H1 (cell line): ENCODE measurements at regions not wholly inside any gene's neighbourhood (a gene's known extent, or its start where the extent isn't known, plus 50 kb on each side); places are given as distances from the start of the nearest gene placed in this dataset.

Experiments used
- CTCF ChIA-PET: fragments of 300-600 bp; sonication (Branson Sonifier 250); formaldehyde crosslinking; loops from one replicate; lab custom pipeline; 2021; ENCODE audit not compliant: partially characterized antibody; lab: Charles Lee
- POLR2A ChIA-PET: fragments of 300-600 bp; sonication (Branson Sonifier 250); formaldehyde crosslinking; loops from one replicate; lab custom pipeline; 2021; ENCODE audit warnings: inconsistent platforms; ENCODE audit not compliant: partially characterized antibody; lab: Charles Lee
- DNase-seq, 2 experiments: peaks; one replicate each; pipeline versions ENCODE4 v3.0.0 to v3.0.0-alpha.2; 2010 to 2022; ENCODE audit warnings: low spot score in 2 of 2, low read depth in 1 of 2, mixed read lengths in 1 of 2
- FAIRE-seq: peaks from 2 replicates; lab custom pipeline; 2011; peaks lifted over from hg19 to GRCh38; lab: Jason Lieb, UNC
- H2AFZ ChIP-seq: 2 replicates; pipeline ENCODE4 v1.8.1; 2012; ENCODE audit warnings: low read length, inconsistent platforms
- H2AK5ac ChIP-seq: 2 replicates; pipeline ENCODE4 v1.6.1; 2013; ENCODE audit warnings: low read depth, low read length
- H2BK120ac ChIP-seq: replicated peaks from 2 replicates; pipeline ENCODE3; 2013; ENCODE audit warnings: low read depth, low read length, inconsistent platforms
- H2BK12ac ChIP-seq: 2 replicates; pipeline ENCODE4 v1.6.1; 2013; ENCODE audit warnings: low read depth, low read length
- H2BK15ac ChIP-seq: 2 replicates; pipeline ENCODE4 v1.6.1; 2013; ENCODE audit warnings: low read length
- H2BK20ac ChIP-seq: 2 replicates; pipeline ENCODE4 v1.6.1; 2013; ENCODE audit warnings: low read length
- H2BK5ac ChIP-seq: 2 replicates; pipeline ENCODE4 v1.6.1; 2013; ENCODE audit warnings: low read depth, low read length
- H3K14ac ChIP-seq: 2 replicates; pipeline ENCODE4 v1.6.1; 2013; ENCODE audit warnings: inconsistent platforms; ENCODE audit not compliant: insufficient read length
- H3K18ac ChIP-seq: 2 replicates; pipeline ENCODE4 v1.6.1; 2013; ENCODE audit warnings: low read length; ENCODE audit errors: extremely low read depth
- H3K23ac ChIP-seq: 2 replicates; pipeline ENCODE4 v1.6.1; 2013; ENCODE audit warnings: inconsistent platforms; ENCODE audit not compliant: insufficient read length
- H3K23me2 ChIP-seq: 2 replicates; pipeline ENCODE4 v1.6.1; 2013; ENCODE audit warnings: low read depth, low read length
- H3K27ac ChIP-seq: 2 replicates; pipeline ENCODE4 v1.6.1; 2011; ENCODE audit warnings: low read depth, low read length, inconsistent platforms
- H3K27me3 ChIP-seq, 4 experiments: replicated peaks in 1 of 4; 1 replicate in 1 of 4; 2 replicates in 3 of 4; pipeline versions ENCODE4 v1.6.1 to v1.8.1; 2011 to 2013; ENCODE audit warnings: low read length in 3 of 4, mild to moderate bottlenecking in 3 of 4, inconsistent platforms in 2 of 4, mixed read lengths in 2 of 4, moderate library complexity in 1 of 4; ENCODE audit not compliant: control insufficient read depth in 3 of 4, insufficient read depth in 3 of 4; ENCODE audit errors: extremely low read depth in 1 of 4
- H3K36me3 ChIP-seq, 4 experiments: 2 replicates each; pipeline versions ENCODE4 v1.6.1 to v1.8.1; 2011 to 2013; ENCODE audit warnings: mild to moderate bottlenecking in 4 of 4, low read length in 3 of 4, moderate library complexity in 2 of 4, control low read depth in 1 of 4, inconsistent platforms in 1 of 4; ENCODE audit not compliant: insufficient read depth in 4 of 4, control insufficient read depth in 2 of 4
- H3K4ac ChIP-seq: replicated peaks from 2 replicates; pipeline ENCODE3; 2013; ENCODE audit warnings: low read length, low read depth, mixed read lengths, inconsistent platforms; ENCODE audit not compliant: insufficient read length
- H3K4me1 ChIP-seq, 4 experiments: replicated peaks in 1 of 4; 1 replicate in 1 of 4; 2 replicates in 3 of 4; pipeline versions ENCODE4 v1.6.1 to v1.8.1; 2011 to 2013; ENCODE audit warnings: low read length in 3 of 4, inconsistent platforms in 2 of 4, mixed read lengths in 1 of 4; ENCODE audit not compliant: insufficient read depth in 4 of 4, control insufficient read depth in 3 of 4
- H3K4me2 ChIP-seq, 2 experiments: 2 replicates each; pipeline versions ENCODE4 v1.6.1 to v1.8.1; 2011 to 2013; ENCODE audit warnings: low read depth in 2 of 2, low read length in 2 of 2, control low read depth in 1 of 2, inconsistent platforms in 1 of 2, mild to moderate bottlenecking in 1 of 2; ENCODE audit not compliant: insufficient read depth in 1 of 2
- H3K4me3 ChIP-seq, 4 experiments: fragments of 200-600, 300-600 bp in 1 of 4; sonication (generic), shearing (Covaris generic), sonication (Bioruptor Twin) in 1 of 4; 2 replicates each; pipeline versions ENCODE4 v1.5.1 to v1.8.1; 2011 to 2016; ENCODE audit warnings: low read length in 4 of 4, low read depth in 3 of 4, control low read depth in 2 of 4, inconsistent platforms in 2 of 4, mild to moderate bottlenecking in 2 of 4, mixed read lengths in 1 of 4, moderate library complexity in 1 of 4; ENCODE audit not compliant: insufficient read depth in 2 of 4; ENCODE audit errors: extremely low read depth in 1 of 4
- H3K56ac ChIP-seq: replicated peaks from 2 replicates; pipeline ENCODE3; 2013; ENCODE audit warnings: low read depth, mild to moderate bottlenecking, mixed read lengths, low read length, inconsistent platforms; ENCODE audit not compliant: insufficient read length
- H3K79me1 ChIP-seq: 2 replicates; pipeline ENCODE4 v1.6.1; 2013; ENCODE audit warnings: low read depth, low read length, control low read depth
- H3K79me2 ChIP-seq, 2 experiments: 2 replicates each; pipeline versions ENCODE4 v1.6.1 to v1.8.1; 2012 to 2013; ENCODE audit warnings: low read length in 2 of 2, mild to moderate bottlenecking in 2 of 2, inconsistent platforms in 1 of 2; ENCODE audit not compliant: insufficient read depth in 2 of 2, control insufficient read depth in 1 of 2
- H3K9ac ChIP-seq, 4 experiments: replicated peaks in 1 of 4; 1 replicate in 1 of 4; 2 replicates in 3 of 4; pipeline versions ENCODE4 v1.6.1 to v1.8.1; 2011 to 2013; ENCODE audit warnings: low read depth in 3 of 4, low read length in 3 of 4, control low read depth in 2 of 4, mild to moderate bottlenecking in 2 of 4, moderate library complexity in 2 of 4, inconsistent platforms in 1 of 4; ENCODE audit errors: extremely low read depth in 1 of 4
- H3K9me3 ChIP-seq, 2 experiments: 2 replicates each; pipeline versions ENCODE4 v1.6.1 to v1.8.1; 2012 to 2013; ENCODE audit warnings: mild to moderate bottlenecking in 2 of 2, moderate library complexity in 2 of 2, control low read depth in 1 of 2, inconsistent platforms in 1 of 2, low read depth in 1 of 2, low read length in 1 of 2, mixed read lengths in 1 of 2; ENCODE audit not compliant: insufficient read depth in 2 of 2
- H4K20me1 ChIP-seq, 2 experiments: replicated peaks in 1 of 2; 2 replicates each; pipeline versions ENCODE3 to v1.8.1; 2011 to 2013; ENCODE audit warnings: inconsistent platforms in 2 of 2, low read length in 2 of 2, mild to moderate bottlenecking in 1 of 2; ENCODE audit not compliant: insufficient read depth in 2 of 2, control insufficient read depth in 1 of 2
- H4K5ac ChIP-seq: 2 replicates; pipeline ENCODE4 v1.6.1; 2013; ENCODE audit warnings: low read length, low read depth, mixed read lengths, inconsistent platforms; ENCODE audit not compliant: insufficient read length
- H4K8ac ChIP-seq: 2 replicates; pipeline ENCODE4 v1.8.0; 2013; ENCODE audit warnings: mild to moderate bottlenecking, moderate library complexity, low read length, inconsistent platforms; ENCODE audit not compliant: insufficient read depth; ENCODE audit errors: extremely low read depth
- H4K91ac ChIP-seq: replicated peaks from 2 replicates; pipeline ENCODE3; 2013; ENCODE audit warnings: low read length, mixed read lengths, inconsistent platforms; ENCODE audit not compliant: insufficient read length
- CTBP2 ChIP-seq: IDR thresholded peaks from 2 replicates; pipeline ENCODE4 v1.7.0; 2011; ENCODE audit warnings: borderline replicate concordance, mild to moderate bottlenecking, moderate library complexity, mixed read lengths, low read length; ENCODE audit not compliant: insufficient read depth, insufficient read length
- EZH2 ChIP-seq: fragments of 200-600 bp; sonication (generic); IDR thresholded peaks from 2 replicates; pipeline ENCODE4 v1.7.1; 2012; ENCODE audit warnings: low read depth, mild to moderate bottlenecking, moderate library complexity, low read length, inconsistent platforms; ENCODE audit not compliant: severe bottlenecking
- POLR2AphosphoS5 ChIP-seq: IDR thresholded peaks from 2 replicates; pipeline ENCODE4 v1.6.1; 2011; ENCODE audit warnings: low read depth, low read length
- RXRA ChIP-seq: IDR thresholded peaks from 2 replicates; pipeline ENCODE4 v1.6.1; 2011; ENCODE audit warnings: low read depth, mild to moderate bottlenecking, low read length, moderate library complexity; ENCODE audit not compliant: insufficient read depth
- TCF12 ChIP-seq: IDR thresholded peaks from 2 replicates; pipeline ENCODE4 v1.6.1; 2011; ENCODE audit warnings: low read depth, mild to moderate bottlenecking, low read length
- WGBS, 2 experiments: shearing (Covaris generic) in 1 of 2; methylation state at CpG; one replicate each; pipeline versions ENCODE4 v1.1.6 to v1.1.7; 2013 to 2015; ENCODE audit warnings: low lambda C conversion rate in 2 of 2, mixed read lengths in 2 of 2, inconsistent platforms in 1 of 2, low coverage in 1 of 2, missing lambda C conversion rate in 1 of 2; ENCODE audit not compliant: insufficient replicate concordance in 2 of 2, insufficient coverage in 1 of 2, insufficient read length in 1 of 2; ENCODE audit errors: extremely low coverage in 1 of 2, missing lambda C conversion rate in 1 of 2; 5-methylcytosine and 5-hydroxymethylcytosine counted together

GRCh38 chr1:238648751-238649150 is 737.6 kb upstream of the CHRM3 start:
- H4K20me1 ChIP-seq = no peaks in the 10 kb centered on the region

More at GRCh38 chr1:238648751-238649150, 737.6 kb upstream of the CHRM3 start:
- Histone ChIP-seq H4K5ac (no peak overlapping the region), H2BK15ac (no peak overlapping the region), H3K4me1 (peaks cover 0 to 7% (median 1%) of the 10 kb centered on the region in 4 experiments; a peak in 3 of 7 replicates), H3K9me3 (no peaks in the 10 kb centered on the region), H3K27ac (no peak overlapping the region), H4K91ac (no peak overlapping the region), H3K79me1 (no peaks in the 10 kb centered on the region), H3K36me3 (no peaks in the 10 kb centered on the region), H3K4ac (no peak overlapping the region), H3K9ac (no peak overlapping the region), H3K23ac (no peak overlapping the region), H2AK5ac (no peak overlapping the region), H3K4me3 (no peak overlapping the region), H2BK20ac (no peak overlapping the region), H2BK5ac (no peak overlapping the region), H3K27me3 (no peaks in the 10 kb centered on the region), H3K18ac (no peak overlapping the region; the same call in 1 of the 2 replicates), H3K4me2 (no peak overlapping the region), H3K14ac (no peak overlapping the region), H2BK120ac (no peak overlapping the region), H2AFZ (no peak overlapping the region), H3K79me2 (no peaks in the 10 kb centered on the region), H4K8ac (no peak overlapping the region), H3K56ac (no peak overlapping the region), H2BK12ac (no peak overlapping the region; the same call in 1 of the 2 replicates), H3K23me2 (no peaks in the 10 kb centered on the region)
- TF ChIP-seq EZH2 (no peak), CTBP2 (no peak), POLR2AphosphoS5 (no peak), RXRA (no peak), TCF12 (no peak)
- ChIA-PET CTCF (interaction anchor here (0.7 to 1.3 kb wide), 2 partner anchors 79 to 700 kb away, joined by 3 read pairs; no protein-coding TSS in a partner anchor), POLR2A (no interaction called here)
- DNase-seq (no peak), FAIRE-seq (no peak)
- WGBS, 2 experiments = 86% methylated on average over 4 of the region's 4 CpGs; no CpG with 5 or more reads in 1 of the 2 experiments
